ENCODE measurements at regions not wholly inside any gene's neighbourhood (a gene's known extent, or its start where the extent isn't known, plus 50 kb on each side); places are given as distances from the start of the nearest gene placed in this dataset.

GRCh38 chr3:8420612-8421011, 81.0 kb upstream of the LMCD1 start:
- TF ChIP-seq CTCF (IDR thresholded peaks at IDR 0.05; ENCODE audit: control extremely low read depth, extremely low read depth), result no peak

GRCh38 chr3:8421267-8421666, 80.4 kb upstream of the LMCD1 start:
- Histone ChIP-seq H3K27me3 (ENCODE audit: control insufficient read depth in 3 of 3, insufficient read depth in 3 of 3, low read length in 2 of 3) (no peaks in the 10 kb centered on the region), H3K4me1 (ENCODE audit: control insufficient read depth in 5 of 5, insufficient read depth in 5 of 5, low read length in 5 of 5) (no peaks in the 10 kb centered on the region), H3K9ac (ENCODE audit: insufficient read depth in 1 of 2, low read length in 2 of 2) (no peak overlapping the region), H3K4me3 (no peak overlapping the region), H3K9me3 (ENCODE audit: control insufficient read depth in 4 of 4, insufficient read depth in 3 of 4, low read length in 3 of 4) (peaks cover 0 to 9% (median 4%) of the 10 kb centered on the region in 4 donors), H3K36me3 (ENCODE audit: control insufficient read depth in 4 of 4, insufficient read depth in 4 of 4, low read length in 4 of 4) (no peaks in the 10 kb centered on the region), H3K27ac (ENCODE audit: low read depth in 1 of 2, low read length in 1 of 2) (no peak overlapping the region)
- WGBS, 2 donors, result 78 to 89% methylated on average over 3 of the region's 3 CpGs
- ATAC-seq (ENCODE audit: insufficient read depth, low FRiP score), result no peak
- TF ChIP-seq CTCF (IDR thresholded peaks at IDR 0.05; ENCODE audit: control extremely low read depth, extremely low read depth), result no peak
- no peak for DNase-seq

More at GRCh38 chr3:8420612-8421011, 81.0 kb upstream of the LMCD1 start:
- WGBS, 2 donors, result 96% methylated on average over 2 of the region's 2 CpGs
- H3K27me3 ChIP-seq (ENCODE audit: control insufficient read depth in 3 of 3, insufficient read depth in 3 of 3, low read length in 2 of 3), result no peaks in the 10 kb centered on the region
- H3K9me3 ChIP-seq (ENCODE audit: control insufficient read depth in 4 of 4, insufficient read depth in 3 of 4, low read length in 3 of 4), result peaks cover 0 to 9% (median 4%) of the 10 kb centered on the region in 4 donors
- ATAC-seq (ENCODE audit: insufficient read depth, low FRiP score) (no peak), DNase-seq (no peak)
- H3K4me1 ChIP-seq (ENCODE audit: control insufficient read depth in 5 of 5, insufficient read depth in 5 of 5, low read length in 5 of 5), result peaks cover 0 to 2% (median 0%) of the 10 kb centered on the region in 5 donors
- no peak overlapping the region for H3K9ac ChIP-seq (ENCODE audit: insufficient read depth in 1 of 2, low read length in 2 of 2)
- H3K36me3 ChIP-seq (ENCODE audit: control insufficient read depth in 4 of 4, insufficient read depth in 4 of 4, low read length in 4 of 4), result no peaks in the 10 kb centered on the region
- no peak overlapping the region for H3K4me3 ChIP-seq
- no peak overlapping the region for H3K27ac ChIP-seq (ENCODE audit: low read depth in 1 of 2, low read length in 1 of 2)

GRCh38 chr3:8421711-8422110, 79.9 kb upstream of the LMCD1 start:
- H3K9ac ChIP-seq (ENCODE audit: insufficient read depth in 1 of 2, low read length in 2 of 2), result no peak overlapping the region
- H3K4me1 ChIP-seq (ENCODE audit: control insufficient read depth in 5 of 5, insufficient read depth in 5 of 5, low read length in 5 of 5), result no peaks in the 10 kb centered on the region
- WGBS, 2 donors, result 80 to 90% methylated on average over 4 of the region's 4 CpGs
- H3K27me3 ChIP-seq (ENCODE audit: control insufficient read depth in 3 of 3, insufficient read depth in 3 of 3, low read length in 2 of 3), result no peaks in the 10 kb centered on the region
- H3K27ac ChIP-seq (ENCODE audit: low read depth in 1 of 2, low read length in 1 of 2), result no peak overlapping the region
- no peaks in the 10 kb centered on the region for H3K36me3 ChIP-seq (ENCODE audit: control insufficient read depth in 4 of 4, insufficient read depth in 4 of 4, low read length in 4 of 4)
- H3K9me3 ChIP-seq (ENCODE audit: control insufficient read depth in 4 of 4, insufficient read depth in 3 of 4, low read length in 3 of 4), result peaks cover 0 to 9% (median 4%) of the 10 kb centered on the region in 4 donors
- ATAC-seq (ENCODE audit: insufficient read depth, low FRiP score) (no peak), DNase-seq (no peak)
- TF ChIP-seq CTCF (IDR thresholded peaks at IDR 0.05; ENCODE audit: control extremely low read depth, extremely low read depth), result no peak
- no peak overlapping the region for H3K4me3 ChIP-seq

GRCh38 chr3:8423307-8423706, 78.3 kb upstream of the LMCD1 start:
- 79 to 83% methylated on average over 2 of the region's 2 CpGs for WGBS, 2 donors
- no peak overlapping the region for H3K27ac ChIP-seq (ENCODE audit: low read depth in 1 of 2, low read length in 1 of 2)
- no peak for TF ChIP-seq CTCF (IDR thresholded peaks at IDR 0.05; ENCODE audit: control extremely low read depth, extremely low read depth)

More at GRCh38 chr3:8423307-8423706, 78.3 kb upstream of the LMCD1 start:
- Histone ChIP-seq H3K36me3 (ENCODE audit: control insufficient read depth in 4 of 4, insufficient read depth in 4 of 4, low read length in 4 of 4) (no peaks in the 10 kb centered on the region), H3K27me3 (ENCODE audit: control insufficient read depth in 3 of 3, insufficient read depth in 3 of 3, low read length in 2 of 3) (no peaks in the 10 kb centered on the region), H3K4me3 (no peak overlapping the region), H3K9me3 (ENCODE audit: control insufficient read depth in 4 of 4, insufficient read depth in 3 of 4, low read length in 3 of 4) (peaks cover 0 to 9% (median 4%) of the 10 kb centered on the region in 4 donors), H3K4me1 (ENCODE audit: control insufficient read depth in 5 of 5, insufficient read depth in 5 of 5, low read length in 5 of 5) (no peaks in the 10 kb centered on the region), H3K9ac (ENCODE audit: insufficient read depth in 1 of 2, low read length in 2 of 2) (no peak overlapping the region)
- DNase-seq (no peak), ATAC-seq (ENCODE audit: insufficient read depth, low FRiP score) (no peak)

All from lung (tissue), 11 donors.